Activated T-cell treated with anti-CD3 and anti-CD28 coated beads, Interleukin-2, amount 50 U/mL, for 4 hours (primary cell): ENCODE measurements at regions not wholly inside any gene's neighbourhood (a gene's known extent, or its start where the extent isn't known, plus 50 kb on each side); places are given as distances from the start of the nearest gene placed in this dataset.

Experiments used
- ATAC-seq, 2 donors: fragments of 200-7000 bp; cut with Tn5 transposase; one replicate each; pipeline ENCODE4 v1.10.0; 2021
- DNase-seq: peaks from one replicate; pipeline ENCODE4 v3.0.0-alpha.2; 2020
- H3K27me3 Mint-ChIP-seq: one replicate; pipeline ENCODE4 v1.8.0; 2021; ENCODE audit warnings: low read depth, mixed read lengths
- H3K36me3 Mint-ChIP-seq: one replicate; pipeline ENCODE4 v1.8.0; 2022; ENCODE audit warnings: mixed read lengths; ENCODE audit not compliant: insufficient read depth
- H3K4me1 Mint-ChIP-seq: one replicate; pipeline ENCODE4 v1.8.0; 2021; ENCODE audit warnings: low read depth, mixed read lengths
- H3K4me3 Mint-ChIP-seq: one replicate; pipeline ENCODE4 v1.8.0; 2021; ENCODE audit warnings: mild to moderate bottlenecking, moderate library complexity, mixed read lengths
- H3K9me3 Mint-ChIP-seq: one replicate; pipeline ENCODE4 v1.8.0; 2021; ENCODE audit warnings: mixed read lengths

- DNase-seq, result no peak
Measured at GRCh38 chr7:25537662-25538375, 309.5 kb upstream of the NPVF start.

GRCh38 chr7:25541094-25541821 lies 313.0 kb upstream of the NPVF start:
- Mint-ChIP-seq H3K36me3 (no peaks in the 10 kb centered on the region), H3K9me3 (no peaks in the 10 kb centered on the region), H3K27me3 (peaks cover 24% of the 10 kb centered on the region), H3K4me3 (no peak overlapping the region), H3K4me1 (peaks cover 2% of the 10 kb centered on the region)
- DNase-seq, result no peak
- ATAC-seq, result no peak

More at GRCh38 chr7:25537662-25538375, 309.5 kb upstream of the NPVF start:
- Mint-ChIP-seq H3K27me3 (peaks cover 8% of the 10 kb centered on the region), H3K4me3 (no peak overlapping the region), H3K36me3 (no peaks in the 10 kb centered on the region), H3K4me1 (peaks cover 2% of the 10 kb centered on the region), H3K9me3 (no peaks in the 10 kb centered on the region)
- no peak for ATAC-seq

GRCh38 chr7:25541877-25542276 lies 313.6 kb upstream of the NPVF start:
- no peak for ATAC-seq
- Mint-ChIP-seq H3K27me3 (peaks cover 24% of the 10 kb centered on the region), H3K4me3 (no peak overlapping the region), H3K36me3 (no peaks in the 10 kb centered on the region), H3K9me3 (no peaks in the 10 kb centered on the region), H3K4me1 (peaks cover 2% of the 10 kb centered on the region)
- DNase-seq, result no peak

GRCh38 chr7:25543210-25543609 lies 314.9 kb upstream of the NPVF start:
- H3K4me1 Mint-ChIP-seq, result peaks cover 2% of the 10 kb centered on the region
- no peak overlapping the region for H3K4me3 Mint-ChIP-seq

GRCh38 chr7:25543798-25544197 lies 315.5 kb upstream of the NPVF start:
- no peak for DNase-seq
- H3K9me3 Mint-ChIP-seq, result no peaks in the 10 kb centered on the region
- H3K27me3 Mint-ChIP-seq, result peaks cover 27% of the 10 kb centered on the region
- H3K4me3 Mint-ChIP-seq, result no peak overlapping the region
- H3K36me3 Mint-ChIP-seq, result no peaks in the 10 kb centered on the region
- no peak for ATAC-seq
- H3K4me1 Mint-ChIP-seq, result peaks cover 2% of the 10 kb centered on the region

More at GRCh38 chr7:25543210-25543609, 314.9 kb upstream of the NPVF start:
- no peaks in the 10 kb centered on the region for H3K9me3 Mint-ChIP-seq
- ATAC-seq, result no peak
- DNase-seq, result no peak
- no peaks in the 10 kb centered on the region for H3K36me3 Mint-ChIP-seq
- H3K27me3 Mint-ChIP-seq, result peaks cover 27% of the 10 kb centered on the region

GRCh38 chr7:25544254-25544653 lies 316.0 kb upstream of the NPVF start:
- Mint-ChIP-seq H3K9me3 (no peaks in the 10 kb centered on the region), H3K4me1 (no peaks in the 10 kb centered on the region), H3K4me3 (no peak overlapping the region), H3K36me3 (no peaks in the 10 kb centered on the region), H3K27me3 (peaks cover 25% of the 10 kb centered on the region)
- no peak for ATAC-seq
- DNase-seq, result no peak

GRCh38 chr7:25545124-25546008 lies 317.1 kb upstream of the NPVF start:
- H3K27me3 Mint-ChIP-seq, result peaks cover 25% of the 10 kb centered on the region
- H3K4me3 Mint-ChIP-seq, result no peak overlapping the region
- no peak for DNase-seq
- H3K36me3 Mint-ChIP-seq, result no peaks in the 10 kb centered on the region
- H3K4me1 Mint-ChIP-seq, result no peaks in the 10 kb centered on the region
- H3K9me3 Mint-ChIP-seq, result no peaks in the 10 kb centered on the region
- no peak for ATAC-seq

- Mint-ChIP-seq H3K9me3 (no peaks in the 10 kb centered on the region), H3K4me3 (no peak overlapping the region), H3K4me1 (no peaks in the 10 kb centered on the region), H3K27me3 (peaks cover 32% of the 10 kb centered on the region), H3K36me3 (no peaks in the 10 kb centered on the region)
- DNase-seq, result no peak
- peak in 1 of 2 donors; percentile 30 for ATAC-seq
Measured at GRCh38 chr7:25546306-25546705, 318.0 kb upstream of the NPVF start.

- peaks cover 18% of the 10 kb centered on the region for H3K27me3 Mint-ChIP-seq
- H3K36me3 Mint-ChIP-seq, result no peaks in the 10 kb centered on the region
- no peaks in the 10 kb centered on the region for H3K4me1 Mint-ChIP-seq
- no peak for DNase-seq
- H3K9me3 Mint-ChIP-seq, result no peaks in the 10 kb centered on the region
- ATAC-seq, result no peak
- H3K4me3 Mint-ChIP-seq, result no peak overlapping the region
Measured at GRCh38 chr7:25549271-25549921, 321.1 kb upstream of the NPVF start.

GRCh38 chr7:25550149-25550548 lies 321.9 kb upstream of the NPVF start:
- H3K9me3 Mint-ChIP-seq, result no peaks in the 10 kb centered on the region
- DNase-seq (no peak), ATAC-seq (no peak)
- H3K36me3 Mint-ChIP-seq, result no peaks in the 10 kb centered on the region
- H3K27me3 Mint-ChIP-seq, result peaks cover 18% of the 10 kb centered on the region
- H3K4me1 Mint-ChIP-seq, result no peaks in the 10 kb centered on the region
- no peak overlapping the region for H3K4me3 Mint-ChIP-seq

GRCh38 chr7:25552998-25553397 lies 324.7 kb upstream of the NPVF start:
- Mint-ChIP-seq H3K27me3 (peaks cover 11% of the 10 kb centered on the region), H3K36me3 (no peaks in the 10 kb centered on the region), H3K9me3 (no peaks in the 10 kb centered on the region), H3K4me3 (no peak overlapping the region), H3K4me1 (peaks cover 5% of the 10 kb centered on the region)
- DNase-seq (no peak), ATAC-seq (no peak)

- DNase-seq, result no peak
- no peak overlapping the region for H3K4me3 Mint-ChIP-seq
Measured at GRCh38 chr7:25553580-25554291, 325.4 kb upstream of the NPVF start.

GRCh38 chr7:25557379-25557917 lies 329.2 kb upstream of the NPVF start:
- DNase-seq (no peak), ATAC-seq (no peak)
- no peaks in the 10 kb centered on the region for H3K36me3 Mint-ChIP-seq
- no peak overlapping the region for H3K4me3 Mint-ChIP-seq
- H3K4me1 Mint-ChIP-seq, result peaks cover 5% of the 10 kb centered on the region
- H3K9me3 Mint-ChIP-seq, result no peaks in the 10 kb centered on the region
- peaks cover 7% of the 10 kb centered on the region for H3K27me3 Mint-ChIP-seq

More at GRCh38 chr7:25553580-25554291, 325.4 kb upstream of the NPVF start:
- Mint-ChIP-seq H3K36me3 (no peaks in the 10 kb centered on the region), H3K9me3 (no peaks in the 10 kb centered on the region), H3K4me1 (peaks cover 5% of the 10 kb centered on the region), H3K27me3 (peaks cover 11% of the 10 kb centered on the region)
- no peak for ATAC-seq
